Liver (tissue), 8 donors: ENCODE measurements at regions not wholly inside any gene's neighbourhood (a gene's known extent, or its start where the extent isn't known, plus 50 kb on each side); places are given as distances from the start of the nearest gene placed in this dataset.

Experiments used
- DNase-seq: peaks from one replicate; pipeline ENCODE4 v3.0.0-alpha.2; 2017; ENCODE audit warnings: low spot score
- H3K27ac ChIP-seq, 2 donors: one replicate each; pipeline ENCODE4 v1.7.0; 2013; ENCODE audit warnings: inconsistent platforms in 2 of 2, low read length in 2 of 2, control low read depth in 1 of 2, low read depth in 1 of 2, mild to moderate bottlenecking in 1 of 2
- H3K27me3 ChIP-seq, 4 donors: one replicate each; pipeline versions ENCODE4 v1.6.1 to v1.7.0; 2013; ENCODE audit warnings: low read length in 3 of 4, inconsistent platforms in 1 of 4, mild to moderate bottlenecking in 1 of 4, moderate library complexity in 1 of 4; ENCODE audit not compliant: control insufficient read depth in 4 of 4, insufficient read depth in 4 of 4
- H3K36me3 ChIP-seq, 4 donors: one replicate each; pipeline versions ENCODE4 v1.6.1 to v1.7.0; 2013; ENCODE audit warnings: low read length in 3 of 4, mild to moderate bottlenecking in 3 of 4, low read depth in 1 of 4, moderate library complexity in 1 of 4; ENCODE audit not compliant: control insufficient read depth in 4 of 4, insufficient read depth in 3 of 4
- H3K4me1 ChIP-seq, 4 donors: one replicate each; pipeline versions ENCODE4 v1.6.1 to v1.7.0; 2013; ENCODE audit warnings: low read length in 3 of 4, mild to moderate bottlenecking in 3 of 4, moderate library complexity in 1 of 4; ENCODE audit not compliant: control insufficient read depth in 4 of 4, insufficient read depth in 4 of 4
- H3K4me3 ChIP-seq, 3 donors: one replicate each; pipeline versions ENCODE4 v1.6.1 to v1.7.0; 2013; ENCODE audit warnings: low read length in 3 of 3, control low read depth in 1 of 3, low read depth in 1 of 3, mild to moderate bottlenecking in 1 of 3
- H3K9ac ChIP-seq, 2 donors: one replicate each; pipeline ENCODE4 v1.7.0; 2013; ENCODE audit warnings: low read length in 2 of 2, mild to moderate bottlenecking in 2 of 2, moderate library complexity in 2 of 2, control low read depth in 1 of 2, low read depth in 1 of 2
- H3K9me3 ChIP-seq, 4 donors: one replicate each; pipeline versions ENCODE4 v1.6.1 to v1.7.0; 2013; ENCODE audit warnings: low read length in 3 of 4; ENCODE audit not compliant: control insufficient read depth in 4 of 4
- EGR1 ChIP-seq, 2 donors: IDR thresholded peaks; 2 replicates each; pipeline ENCODE4 v1.6.1; 2016 to 2018; ENCODE audit warnings: antibody characterized with exemption in 2 of 2, low read depth in 2 of 2
- FOXA1 ChIP-seq: IDR thresholded peaks from 2 replicates; pipeline ENCODE4 v1.6.1; 2016; ENCODE audit warnings: antibody characterized with exemption
- FOXA2 ChIP-seq: IDR thresholded peaks from 2 replicates; pipeline ENCODE4 v1.6.1; 2016; ENCODE audit warnings: antibody characterized with exemption
- GABPA ChIP-seq, 2 donors: IDR thresholded peaks in 1 of 2; conservative IDR thresholded peaks in 1 of 2; 2 replicates each; pipeline ENCODE4 v1.6.1; 2016; ENCODE audit warnings: antibody characterized with exemption in 2 of 2, mild to moderate bottlenecking in 1 of 2, moderate library complexity in 1 of 2
- HNF4A ChIP-seq, 2 donors: conservative IDR thresholded peaks; 2 replicates each; pipeline ENCODE4 v1.6.1; 2016; ENCODE audit warnings: antibody characterized with exemption in 2 of 2, mild to moderate bottlenecking in 2 of 2
- HNF4G ChIP-seq: IDR thresholded peaks from 2 replicates; pipeline ENCODE4 v1.6.1; 2016; ENCODE audit warnings: antibody characterized with exemption
- JUND ChIP-seq, 2 donors: IDR thresholded peaks; 2 replicates each; pipeline ENCODE4 v1.6.1; 2016; ENCODE audit warnings: antibody characterized with exemption in 2 of 2
- MAX ChIP-seq: IDR thresholded peaks from 2 replicates; pipeline ENCODE4 v1.6.1; 2016; ENCODE audit warnings: antibody characterized with exemption
- NR2F2 ChIP-seq: IDR thresholded peaks from 2 replicates; pipeline ENCODE4 v1.6.1; 2016; ENCODE audit warnings: antibody characterized with exemption
- RAD21 ChIP-seq, 2 donors: IDR thresholded peaks; 2 replicates each; pipeline ENCODE4 v1.6.1; 2016; ENCODE audit warnings: antibody characterized with exemption in 2 of 2, mild to moderate bottlenecking in 2 of 2
- RXRA ChIP-seq, 2 donors: IDR thresholded peaks; 2 replicates each; pipeline ENCODE4 v1.6.1; 2017 to 2018; ENCODE audit warnings: antibody characterized with exemption in 2 of 2, mild to moderate bottlenecking in 1 of 2
- SP1 ChIP-seq: IDR thresholded peaks from 2 replicates; pipeline ENCODE4 v1.6.1; 2018; ENCODE audit warnings: antibody characterized with exemption, mild to moderate bottlenecking
- TAF1 ChIP-seq: conservative IDR thresholded peaks from 2 replicates; pipeline ENCODE4 v1.6.1; 2016; ENCODE audit warnings: antibody characterized with exemption, mild to moderate bottlenecking
- YY1 ChIP-seq: IDR thresholded peaks from 2 replicates; pipeline ENCODE4 v1.6.1; 2016; ENCODE audit warnings: antibody characterized with exemption, mild to moderate bottlenecking
- WGBS: extraction: QIAGEN DNeasy Blood & Tissue Kit; methylation state at CpG from one replicate; pipeline ENCODE4 v1.1.7; 2013; 5-methylcytosine and 5-hydroxymethylcytosine counted together
- TF ChIP-seq, protein P1 (sequence below): fragments of 150-350 bp; IDR thresholded peaks from 2 replicates; pipeline ENCODE4 v1.5.1; 2017; ENCODE audit warnings: improper control_type of control experiment, low read depth, low read length; ENCODE audit not compliant: missing input control
- TF ChIP-seq, protein P2 (sequence below): IDR thresholded peaks from 2 replicates; pipeline ENCODE4 v1.6.1; 2016; ENCODE audit warnings: antibody characterized with exemption, mild to moderate bottlenecking
- TF ChIP-seq, protein P3 (sequence below): IDR thresholded peaks from 2 replicates; pipeline ENCODE4 v1.6.1; 2016; ENCODE audit warnings: antibody characterized with exemption
- TF ChIP-seq, protein P4 (sequence below): IDR thresholded peaks from 2 replicates; pipeline ENCODE4 v1.6.1; 2016; ENCODE audit warnings: antibody characterized with exemption
- donor health status: healthy.
- donor health status: healthy.
- donor health status: healthy.
- donor health status: healthy.
- donor health status: healthy.

DNA sequence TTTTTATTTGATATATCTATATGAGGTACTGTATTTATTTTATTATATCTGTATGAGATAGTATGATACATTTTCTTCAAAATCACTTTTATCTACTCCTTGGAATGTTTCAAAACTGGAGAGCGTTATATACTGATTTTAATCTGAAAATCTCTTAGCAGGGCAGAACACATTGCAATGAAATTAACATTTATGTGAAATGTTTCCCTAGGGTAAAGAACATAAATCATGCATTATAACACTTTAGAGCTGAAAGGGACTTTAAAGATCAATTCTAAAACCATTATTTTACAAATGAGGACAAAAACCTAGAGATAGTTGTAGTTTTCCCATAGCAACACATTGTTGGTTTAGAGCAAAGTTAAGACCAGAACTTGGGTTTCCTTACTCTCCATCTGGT is 153.7 kb downstream of the ATOH1 start:
- Histone ChIP-seq H3K36me3 (no peaks in the 10 kb centered on the region), H3K9me3 (peaks cover 0 to 2% (median 0%) of the 10 kb centered on the region in 4 donors), H3K9ac (no peak overlapping the region), H3K27me3 (no peaks in the 10 kb centered on the region), H3K4me1 (no peaks in the 10 kb centered on the region), H3K4me3 (no peak overlapping the region), H3K27ac (no peak overlapping the region)
- DNase-seq = no peak
- whole genome bisulfite sequencing = 79% methylated on average over 1 of the region's 1 CpG
- TF ChIP-seq RXRA (IDR thresholded peaks at IDR 0.05) = no peak
- TF ChIP-seq JUND (IDR thresholded peaks at IDR 0.05) = no peak
- TF ChIP-seq MAX = no peak
- TF ChIP-seq, protein P1, sequence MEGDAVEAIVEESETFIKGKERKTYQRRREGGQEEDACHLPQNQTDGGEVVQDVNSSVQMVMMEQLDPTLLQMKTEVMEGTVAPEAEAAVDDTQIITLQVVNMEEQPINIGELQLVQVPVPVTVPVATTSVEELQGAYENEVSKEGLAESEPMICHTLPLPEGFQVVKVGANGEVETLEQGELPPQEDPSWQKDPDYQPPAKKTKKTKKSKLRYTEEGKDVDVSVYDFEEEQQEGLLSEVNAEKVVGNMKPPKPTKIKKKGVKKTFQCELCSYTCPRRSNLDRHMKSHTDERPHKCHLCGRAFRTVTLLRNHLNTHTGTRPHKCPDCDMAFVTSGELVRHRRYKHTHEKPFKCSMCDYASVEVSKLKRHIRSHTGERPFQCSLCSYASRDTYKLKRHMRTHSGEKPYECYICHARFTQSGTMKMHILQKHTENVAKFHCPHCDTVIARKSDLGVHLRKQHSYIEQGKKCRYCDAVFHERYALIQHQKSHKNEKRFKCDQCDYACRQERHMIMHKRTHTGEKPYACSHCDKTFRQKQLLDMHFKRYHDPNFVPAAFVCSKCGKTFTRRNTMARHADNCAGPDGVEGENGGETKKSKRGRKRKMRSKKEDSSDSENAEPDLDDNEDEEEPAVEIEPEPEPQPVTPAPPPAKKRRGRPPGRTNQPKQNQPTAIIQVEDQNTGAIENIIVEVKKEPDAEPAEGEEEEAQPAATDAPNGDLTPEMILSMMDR = no peak
- TF ChIP-seq NR2F2 = no peak
- TF ChIP-seq, protein P2, sequence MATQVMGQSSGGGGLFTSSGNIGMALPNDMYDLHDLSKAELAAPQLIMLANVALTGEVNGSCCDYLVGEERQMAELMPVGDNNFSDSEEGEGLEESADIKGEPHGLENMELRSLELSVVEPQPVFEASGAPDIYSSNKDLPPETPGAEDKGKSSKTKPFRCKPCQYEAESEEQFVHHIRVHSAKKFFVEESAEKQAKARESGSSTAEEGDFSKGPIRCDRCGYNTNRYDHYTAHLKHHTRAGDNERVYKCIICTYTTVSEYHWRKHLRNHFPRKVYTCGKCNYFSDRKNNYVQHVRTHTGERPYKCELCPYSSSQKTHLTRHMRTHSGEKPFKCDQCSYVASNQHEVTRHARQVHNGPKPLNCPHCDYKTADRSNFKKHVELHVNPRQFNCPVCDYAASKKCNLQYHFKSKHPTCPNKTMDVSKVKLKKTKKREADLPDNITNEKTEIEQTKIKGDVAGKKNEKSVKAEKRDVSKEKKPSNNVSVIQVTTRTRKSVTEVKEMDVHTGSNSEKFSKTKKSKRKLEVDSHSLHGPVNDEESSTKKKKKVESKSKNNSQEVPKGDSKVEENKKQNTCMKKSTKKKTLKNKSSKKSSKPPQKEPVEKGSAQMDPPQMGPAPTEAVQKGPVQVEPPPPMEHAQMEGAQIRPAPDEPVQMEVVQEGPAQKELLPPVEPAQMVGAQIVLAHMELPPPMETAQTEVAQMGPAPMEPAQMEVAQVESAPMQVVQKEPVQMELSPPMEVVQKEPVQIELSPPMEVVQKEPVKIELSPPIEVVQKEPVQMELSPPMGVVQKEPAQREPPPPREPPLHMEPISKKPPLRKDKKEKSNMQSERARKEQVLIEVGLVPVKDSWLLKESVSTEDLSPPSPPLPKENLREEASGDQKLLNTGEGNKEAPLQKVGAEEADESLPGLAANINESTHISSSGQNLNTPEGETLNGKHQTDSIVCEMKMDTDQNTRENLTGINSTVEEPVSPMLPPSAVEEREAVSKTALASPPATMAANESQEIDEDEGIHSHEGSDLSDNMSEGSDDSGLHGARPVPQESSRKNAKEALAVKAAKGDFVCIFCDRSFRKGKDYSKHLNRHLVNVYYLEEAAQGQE = no peak
- no peak for TF ChIP-seq TAF1
- TF ChIP-seq HNF4G = no peak
- TF ChIP-seq HNF4A (conservative IDR thresholded peaks at IDR 0.05) = no peak
- TF ChIP-seq YY1 = no peak
- TF ChIP-seq RAD21 (IDR thresholded peaks at IDR 0.05) = no peak
- TF ChIP-seq EGR1 (IDR thresholded peaks at IDR 0.05; ENCODE audit: low read depth in 2 of 2) = no peak
- TF ChIP-seq, protein P3, sequence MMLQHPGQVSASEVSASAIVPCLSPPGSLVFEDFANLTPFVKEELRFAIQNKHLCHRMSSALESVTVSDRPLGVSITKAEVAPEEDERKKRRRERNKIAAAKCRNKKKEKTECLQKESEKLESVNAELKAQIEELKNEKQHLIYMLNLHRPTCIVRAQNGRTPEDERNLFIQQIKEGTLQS = no peak
- no peak for TF ChIP-seq SP1
- TF ChIP-seq FOXA1 = no peak
- TF ChIP-seq GABPA (IDR thresholded peaks at IDR 0.05 in 1 of 2, conservative IDR thresholded peaks at IDR 0.05 in 1 of 2) = no peak
- TF ChIP-seq, protein P4, sequence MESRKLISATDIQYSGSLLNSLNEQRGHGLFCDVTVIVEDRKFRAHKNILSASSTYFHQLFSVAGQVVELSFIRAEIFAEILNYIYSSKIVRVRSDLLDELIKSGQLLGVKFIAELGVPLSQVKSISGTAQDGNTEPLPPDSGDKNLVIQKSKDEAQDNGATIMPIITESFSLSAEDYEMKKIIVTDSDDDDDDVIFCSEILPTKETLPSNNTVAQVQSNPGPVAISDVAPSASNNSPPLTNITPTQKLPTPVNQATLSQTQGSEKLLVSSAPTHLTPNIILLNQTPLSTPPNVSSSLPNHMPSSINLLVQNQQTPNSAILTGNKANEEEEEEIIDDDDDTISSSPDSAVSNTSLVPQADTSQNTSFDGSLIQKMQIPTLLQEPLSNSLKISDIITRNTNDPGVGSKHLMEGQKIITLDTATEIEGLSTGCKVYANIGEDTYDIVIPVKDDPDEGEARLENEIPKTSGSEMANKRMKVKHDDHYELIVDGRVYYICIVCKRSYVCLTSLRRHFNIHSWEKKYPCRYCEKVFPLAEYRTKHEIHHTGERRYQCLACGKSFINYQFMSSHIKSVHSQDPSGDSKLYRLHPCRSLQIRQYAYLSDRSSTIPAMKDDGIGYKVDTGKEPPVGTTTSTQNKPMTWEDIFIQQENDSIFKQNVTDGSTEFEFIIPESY = no peak
- TF ChIP-seq FOXA2 = no peak
